WTC11 (cell line): ENCODE measurements at regions not wholly inside any gene's neighbourhood (a gene's known extent, or its start where the extent isn't known, plus 50 kb on each side); places are given as distances from the start of the nearest gene placed in this dataset.

ENCODE experiments used
- ATAC-seq: fragments of 200-7000 bp; cut with Tn5 transposase; 2 replicates; pipeline ENCODE4 v1.10.0; 2021; ENCODE audit warnings: mild to moderate bottlenecking, moderate library complexity
- CTCF ChIA-PET: fragments of 300-600 bp; sonication (Branson Sonifier 250); formaldehyde crosslinking; loops from one replicate; lab custom pipeline; 2021; ENCODE audit warnings: antibody characterized with exemption; lab: Charles Lee
- POLR2A ChIA-PET: fragments of 350-600 bp; sonication (Branson Sonifier 250); formaldehyde crosslinking; loops from one replicate; lab custom pipeline; 2021; ENCODE audit warnings: antibody characterized with exemption; lab: Charles Lee
- DNase-seq: peaks from one replicate; pipeline ENCODE4 v3.0.0; 2021; ENCODE audit warnings: low spot score
- H3K27ac Mint-ChIP-seq: 2 replicates; pipeline ENCODE4 v1.8.0; 2021; ENCODE audit warnings: mixed read lengths
- H3K27me3 Mint-ChIP-seq: 2 replicates; pipeline ENCODE4 v1.8.0; 2021; ENCODE audit warnings: low read depth, mild to moderate bottlenecking, moderate library complexity, mixed read lengths
- H3K36me3 Mint-ChIP-seq: 2 replicates; pipeline ENCODE4 v1.8.0; 2021; ENCODE audit warnings: mixed read lengths
- H3K4me1 Mint-ChIP-seq: 2 replicates; pipeline ENCODE4 v1.8.0; 2022; ENCODE audit warnings: mixed read lengths
- H3K4me3 Mint-ChIP-seq: 2 replicates; pipeline ENCODE4 v1.8.0; 2021; ENCODE audit warnings: mild to moderate bottlenecking, moderate library complexity, mixed read lengths
- H3K9me3 Mint-ChIP-seq: 2 replicates; pipeline ENCODE4 v1.8.0; 2021; ENCODE audit warnings: mixed read lengths
- AFF4 ChIP-seq: sonication (generic); formaldehyde crosslinking; IDR thresholded peaks from 2 replicates; pipeline ENCODE4 v1.8.1; 2023; ENCODE audit warnings: mild to moderate bottlenecking, missing genetic modification reagents, borderline replicate concordance
- ATF2 ChIP-seq: sonication (generic); formaldehyde crosslinking; IDR thresholded peaks from 2 replicates; pipeline ENCODE4 v1.8.1; 2022; ENCODE audit warnings: low read depth, missing genetic modification reagents, borderline replicate concordance
- CBFB ChIP-seq: sonication (generic); formaldehyde crosslinking; IDR thresholded peaks from 2 replicates; pipeline ENCODE4 v1.8.1; 2022; ENCODE audit warnings: mild to moderate bottlenecking, low read depth, missing genetic modification reagents
- E2F4 ChIP-seq: sonication (generic); formaldehyde crosslinking; IDR thresholded peaks from 2 replicates; pipeline ENCODE4 v1.8.1; 2022; ENCODE audit warnings: low read depth, mild to moderate bottlenecking, moderate library complexity, missing genetic modification reagents, borderline replicate concordance
- FOXK1 ChIP-seq: sonication (generic); formaldehyde crosslinking; IDR thresholded peaks from 2 replicates; pipeline ENCODE4 v1.8.0; 2022; ENCODE audit warnings: mild to moderate bottlenecking, moderate library complexity, missing genetic modification reagents
- JAZF1 ChIP-seq: fragments of 250-450 bp; sonication (Bioruptor Pico); IDR thresholded peaks from 2 replicates; pipeline ENCODE4 v1.9.0; 2021; ENCODE audit warnings: moderate library complexity, mild to moderate bottlenecking, inconsistent platforms
- JUN ChIP-seq: sonication (generic); formaldehyde crosslinking; IDR thresholded peaks from 2 replicates; pipeline ENCODE4 v1.8.0; 2023; ENCODE audit warnings: mild to moderate bottlenecking, missing genetic modification reagents
- TEAD4 ChIP-seq: sonication (generic); formaldehyde crosslinking; IDR thresholded peaks from 2 replicates; pipeline ENCODE4 v1.8.0; 2022; ENCODE audit warnings: mild to moderate bottlenecking, missing genetic modification reagents
- ZBTB21 ChIP-seq: sonication (generic); formaldehyde crosslinking; IDR thresholded peaks from 2 replicates; pipeline ENCODE4 v1.8.1; 2023; ENCODE audit warnings: mild to moderate bottlenecking, missing genetic modification reagents, borderline replicate concordance
- ZNF219 ChIP-seq: sonication (generic); formaldehyde crosslinking; IDR thresholded peaks from 2 replicates; pipeline ENCODE4 v1.8.0; 2023; ENCODE audit warnings: missing genetic modification reagents, mild to moderate bottlenecking, borderline replicate concordance
- ZNF396 ChIP-seq: fragments of 250-450 bp; sonication (Bioruptor Pico); IDR thresholded peaks from 2 replicates; pipeline ENCODE4 v1.8.0; 2021; ENCODE audit warnings: mild to moderate bottlenecking, moderate library complexity, borderline replicate concordance
- TF ChIP-seq, protein P1 (sequence below): sonication (generic); formaldehyde crosslinking; IDR thresholded peaks from 2 replicates; pipeline ENCODE4 v1.8.1; 2022; ENCODE audit warnings: missing genetic modification reagents, borderline replicate concordance
- TF ChIP-seq, protein P2 (sequence below): fragments of 250-450 bp; sonication (Bioruptor Pico); IDR thresholded peaks from 2 replicates; pipeline ENCODE4 v1.8.0; 2021; ENCODE audit warnings: mild to moderate bottlenecking
- TF ChIP-seq, protein P3 (sequence below): fragments of 250-450 bp; sonication (Bioruptor Pico); IDR thresholded peaks from 2 replicates; pipeline ENCODE4 v1.9.0; 2021; ENCODE audit warnings: mild to moderate bottlenecking
- TF ChIP-seq, protein P4 (sequence below): sonication (generic); formaldehyde crosslinking; IDR thresholded peaks from 2 replicates; pipeline ENCODE4 v1.8.0; 2023; ENCODE audit warnings: missing genetic modification reagents, mild to moderate bottlenecking, borderline replicate concordance

DNA sequence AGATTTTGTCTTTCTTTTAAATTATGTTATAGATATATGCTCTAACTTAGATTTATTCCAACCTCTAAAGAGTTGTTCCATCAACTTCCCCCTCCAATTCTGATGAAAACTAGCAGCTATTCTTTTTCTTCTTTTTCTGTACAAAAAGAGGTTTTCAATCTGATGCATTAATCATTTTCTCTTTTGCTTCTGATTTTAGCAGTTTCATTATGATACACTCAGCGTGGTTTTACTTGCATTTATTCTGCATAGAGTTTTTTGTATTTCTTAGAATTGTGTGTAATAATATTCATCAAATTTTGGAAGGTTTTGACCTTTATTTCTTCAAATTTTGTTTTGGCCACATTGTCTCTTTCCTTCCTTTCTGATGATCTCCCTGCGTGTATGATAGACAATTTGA, 968.1 kb upstream of the CDH18 start:
- H3K4me1 Mint-ChIP-seq, result no peaks in the 10 kb centered on the region
- H3K9me3 Mint-ChIP-seq, result peaks cover 11% of the 10 kb centered on the region
- CTCF ChIA-PET, result no interaction called here
- POLR2A ChIA-PET, result no interaction called here
- H3K27ac Mint-ChIP-seq, result no peak overlapping the region
- ATAC-seq, result no peak
- TF ChIP-seq ZNF396 (CRISPR knock-in tag), result no peak
- TF ChIP-seq E2F4, result no peak
- no peak for TF ChIP-seq JAZF1
- TF ChIP-seq ZBTB21 (CRISPR knock-in tag), result no peak
- TF ChIP-seq, protein P1, sequence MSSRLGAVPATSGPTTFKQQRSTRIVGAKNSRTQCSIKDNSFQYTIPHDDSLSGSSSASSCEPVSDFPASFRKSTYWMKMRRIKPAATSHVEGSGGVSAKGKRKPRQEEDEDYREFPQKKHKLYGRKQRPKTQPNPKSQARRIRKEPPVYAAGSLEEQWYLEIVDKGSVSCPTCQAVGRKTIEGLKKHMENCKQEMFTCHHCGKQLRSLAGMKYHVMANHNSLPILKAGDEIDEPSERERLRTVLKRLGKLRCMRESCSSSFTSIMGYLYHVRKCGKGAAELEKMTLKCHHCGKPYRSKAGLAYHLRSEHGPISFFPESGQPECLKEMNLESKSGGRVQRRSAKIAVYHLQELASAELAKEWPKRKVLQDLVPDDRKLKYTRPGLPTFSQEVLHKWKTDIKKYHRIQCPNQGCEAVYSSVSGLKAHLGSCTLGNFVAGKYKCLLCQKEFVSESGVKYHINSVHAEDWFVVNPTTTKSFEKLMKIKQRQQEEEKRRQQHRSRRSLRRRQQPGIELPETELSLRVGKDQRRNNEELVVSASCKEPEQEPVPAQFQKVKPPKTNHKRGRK (CRISPR knock-in tag), result no peak
- TF ChIP-seq, protein P2, sequence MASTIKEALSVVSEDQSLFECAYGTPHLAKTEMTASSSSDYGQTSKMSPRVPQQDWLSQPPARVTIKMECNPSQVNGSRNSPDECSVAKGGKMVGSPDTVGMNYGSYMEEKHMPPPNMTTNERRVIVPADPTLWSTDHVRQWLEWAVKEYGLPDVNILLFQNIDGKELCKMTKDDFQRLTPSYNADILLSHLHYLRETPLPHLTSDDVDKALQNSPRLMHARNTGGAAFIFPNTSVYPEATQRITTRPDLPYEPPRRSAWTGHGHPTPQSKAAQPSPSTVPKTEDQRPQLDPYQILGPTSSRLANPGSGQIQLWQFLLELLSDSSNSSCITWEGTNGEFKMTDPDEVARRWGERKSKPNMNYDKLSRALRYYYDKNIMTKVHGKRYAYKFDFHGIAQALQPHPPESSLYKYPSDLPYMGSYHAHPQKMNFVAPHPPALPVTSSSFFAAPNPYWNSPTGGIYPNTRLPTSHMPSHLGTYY (CRISPR knock-in tag), result no peak
- TF ChIP-seq TEAD4 (CRISPR knock-in tag), result no peak
- no peaks in the 10 kb centered on the region for H3K36me3 Mint-ChIP-seq
- no peaks in the 10 kb centered on the region for H3K27me3 Mint-ChIP-seq
- no peak for DNase-seq
- no peak overlapping the region for H3K4me3 Mint-ChIP-seq

GRCh38 chr5:20949636-20950035, 961.6 kb upstream of the CDH18 start:
- CTCF ChIA-PET, result no interaction called here
- peak overlapping the region; percentile 37; the same call in 1 of the 2 replicates for H3K27ac Mint-ChIP-seq
- POLR2A ChIA-PET, result no interaction called here
- ATAC-seq, result no peak
- H3K36me3 Mint-ChIP-seq, result no peaks in the 10 kb centered on the region
- H3K9me3 Mint-ChIP-seq, result peaks cover 4% of the 10 kb centered on the region; the same call in 1 of the 2 replicates
- no peak overlapping the region for H3K4me3 Mint-ChIP-seq
- no peaks in the 10 kb centered on the region for H3K27me3 Mint-ChIP-seq
- DNase-seq, result no peak
- H3K4me1 Mint-ChIP-seq, result peaks cover 4% of the 10 kb centered on the region
- TF ChIP-seq, protein P3, sequence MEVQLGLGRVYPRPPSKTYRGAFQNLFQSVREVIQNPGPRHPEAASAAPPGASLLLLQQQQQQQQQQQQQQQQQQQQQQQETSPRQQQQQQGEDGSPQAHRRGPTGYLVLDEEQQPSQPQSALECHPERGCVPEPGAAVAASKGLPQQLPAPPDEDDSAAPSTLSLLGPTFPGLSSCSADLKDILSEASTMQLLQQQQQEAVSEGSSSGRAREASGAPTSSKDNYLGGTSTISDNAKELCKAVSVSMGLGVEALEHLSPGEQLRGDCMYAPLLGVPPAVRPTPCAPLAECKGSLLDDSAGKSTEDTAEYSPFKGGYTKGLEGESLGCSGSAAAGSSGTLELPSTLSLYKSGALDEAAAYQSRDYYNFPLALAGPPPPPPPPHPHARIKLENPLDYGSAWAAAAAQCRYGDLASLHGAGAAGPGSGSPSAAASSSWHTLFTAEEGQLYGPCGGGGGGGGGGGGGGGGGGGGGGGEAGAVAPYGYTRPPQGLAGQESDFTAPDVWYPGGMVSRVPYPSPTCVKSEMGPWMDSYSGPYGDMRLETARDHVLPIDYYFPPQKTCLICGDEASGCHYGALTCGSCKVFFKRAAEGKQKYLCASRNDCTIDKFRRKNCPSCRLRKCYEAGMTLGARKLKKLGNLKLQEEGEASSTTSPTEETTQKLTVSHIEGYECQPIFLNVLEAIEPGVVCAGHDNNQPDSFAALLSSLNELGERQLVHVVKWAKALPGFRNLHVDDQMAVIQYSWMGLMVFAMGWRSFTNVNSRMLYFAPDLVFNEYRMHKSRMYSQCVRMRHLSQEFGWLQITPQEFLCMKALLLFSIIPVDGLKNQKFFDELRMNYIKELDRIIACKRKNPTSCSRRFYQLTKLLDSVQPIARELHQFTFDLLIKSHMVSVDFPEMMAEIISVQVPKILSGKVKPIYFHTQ, result no peak
- TF ChIP-seq, protein P4, sequence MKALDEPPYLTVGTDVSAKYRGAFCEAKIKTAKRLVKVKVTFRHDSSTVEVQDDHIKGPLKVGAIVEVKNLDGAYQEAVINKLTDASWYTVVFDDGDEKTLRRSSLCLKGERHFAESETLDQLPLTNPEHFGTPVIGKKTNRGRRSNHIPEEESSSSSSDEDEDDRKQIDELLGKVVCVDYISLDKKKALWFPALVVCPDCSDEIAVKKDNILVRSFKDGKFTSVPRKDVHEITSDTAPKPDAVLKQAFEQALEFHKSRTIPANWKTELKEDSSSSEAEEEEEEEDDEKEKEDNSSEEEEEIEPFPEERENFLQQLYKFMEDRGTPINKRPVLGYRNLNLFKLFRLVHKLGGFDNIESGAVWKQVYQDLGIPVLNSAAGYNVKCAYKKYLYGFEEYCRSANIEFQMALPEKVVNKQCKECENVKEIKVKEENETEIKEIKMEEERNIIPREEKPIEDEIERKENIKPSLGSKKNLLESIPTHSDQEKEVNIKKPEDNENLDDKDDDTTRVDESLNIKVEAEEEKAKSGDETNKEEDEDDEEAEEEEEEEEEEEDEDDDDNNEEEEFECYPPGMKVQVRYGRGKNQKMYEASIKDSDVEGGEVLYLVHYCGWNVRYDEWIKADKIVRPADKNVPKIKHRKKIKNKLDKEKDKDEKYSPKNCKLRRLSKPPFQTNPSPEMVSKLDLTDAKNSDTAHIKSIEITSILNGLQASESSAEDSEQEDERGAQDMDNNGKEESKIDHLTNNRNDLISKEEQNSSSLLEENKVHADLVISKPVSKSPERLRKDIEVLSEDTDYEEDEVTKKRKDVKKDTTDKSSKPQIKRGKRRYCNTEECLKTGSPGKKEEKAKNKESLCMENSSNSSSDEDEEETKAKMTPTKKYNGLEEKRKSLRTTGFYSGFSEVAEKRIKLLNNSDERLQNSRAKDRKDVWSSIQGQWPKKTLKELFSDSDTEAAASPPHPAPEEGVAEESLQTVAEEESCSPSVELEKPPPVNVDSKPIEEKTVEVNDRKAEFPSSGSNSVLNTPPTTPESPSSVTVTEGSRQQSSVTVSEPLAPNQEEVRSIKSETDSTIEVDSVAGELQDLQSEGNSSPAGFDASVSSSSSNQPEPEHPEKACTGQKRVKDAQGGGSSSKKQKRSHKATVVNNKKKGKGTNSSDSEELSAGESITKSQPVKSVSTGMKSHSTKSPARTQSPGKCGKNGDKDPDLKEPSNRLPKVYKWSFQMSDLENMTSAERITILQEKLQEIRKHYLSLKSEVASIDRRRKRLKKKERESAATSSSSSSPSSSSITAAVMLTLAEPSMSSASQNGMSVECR (CRISPR knock-in tag), result no peak
- TF ChIP-seq AFF4 (CRISPR knock-in tag) (no peak), ATF2 (CRISPR knock-in tag) (no peak), FOXK1 (CRISPR knock-in tag) (no peak), CBFB (CRISPR knock-in tag) (no peak), JUN (no peak), ZNF219 (CRISPR knock-in tag) (no peak)
- TF ChIP-seq, protein P1 (CRISPR knock-in tag), result no peak
